ENCODE measurements at regions not wholly inside any gene's neighbourhood (a gene's known extent, or its start where the extent isn't known, plus 50 kb on each side); places are given as distances from the start of the nearest gene placed in this dataset.

DNA sequence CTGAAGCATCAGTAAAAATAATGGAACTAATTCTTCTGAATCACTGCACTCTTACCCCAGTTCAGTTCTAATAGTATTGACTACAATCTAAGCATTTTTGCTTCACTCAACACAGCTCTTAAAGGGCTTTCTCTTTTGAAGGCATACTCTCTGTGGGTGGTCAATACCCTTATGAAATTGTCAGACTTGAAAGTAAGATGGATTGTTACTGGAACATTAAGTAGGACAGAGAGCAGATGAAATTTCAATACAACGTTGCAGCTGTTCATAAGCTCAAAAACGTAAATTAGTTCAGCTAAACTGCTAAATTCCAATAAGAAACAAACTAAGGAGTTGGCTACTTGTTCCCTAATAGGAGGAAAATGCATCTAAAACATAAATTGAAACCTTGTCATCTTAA is 352.3 kb upstream of the TENM3 start:
- TF ChIP-seq, protein P1, sequence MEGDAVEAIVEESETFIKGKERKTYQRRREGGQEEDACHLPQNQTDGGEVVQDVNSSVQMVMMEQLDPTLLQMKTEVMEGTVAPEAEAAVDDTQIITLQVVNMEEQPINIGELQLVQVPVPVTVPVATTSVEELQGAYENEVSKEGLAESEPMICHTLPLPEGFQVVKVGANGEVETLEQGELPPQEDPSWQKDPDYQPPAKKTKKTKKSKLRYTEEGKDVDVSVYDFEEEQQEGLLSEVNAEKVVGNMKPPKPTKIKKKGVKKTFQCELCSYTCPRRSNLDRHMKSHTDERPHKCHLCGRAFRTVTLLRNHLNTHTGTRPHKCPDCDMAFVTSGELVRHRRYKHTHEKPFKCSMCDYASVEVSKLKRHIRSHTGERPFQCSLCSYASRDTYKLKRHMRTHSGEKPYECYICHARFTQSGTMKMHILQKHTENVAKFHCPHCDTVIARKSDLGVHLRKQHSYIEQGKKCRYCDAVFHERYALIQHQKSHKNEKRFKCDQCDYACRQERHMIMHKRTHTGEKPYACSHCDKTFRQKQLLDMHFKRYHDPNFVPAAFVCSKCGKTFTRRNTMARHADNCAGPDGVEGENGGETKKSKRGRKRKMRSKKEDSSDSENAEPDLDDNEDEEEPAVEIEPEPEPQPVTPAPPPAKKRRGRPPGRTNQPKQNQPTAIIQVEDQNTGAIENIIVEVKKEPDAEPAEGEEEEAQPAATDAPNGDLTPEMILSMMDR (IDR thresholded peaks at IDR 0.05; ENCODE audit: low read length), result no peak
- TF ChIP-seq EZH2 (optimal IDR thresholded peaks at IDR 0.05; ENCODE audit: low read depth, low read length), result no peak
- no peak for TF ChIP-seq EZH2phosphoT487 (IDR thresholded peaks at IDR 0.05; ENCODE audit: low read length)

Measured in MM.1S (cell line).